ENCODE measurements at regions not wholly inside any gene's neighbourhood (a gene's known extent, or its start where the extent isn't known, plus 50 kb on each side); places are given as distances from the start of the nearest gene placed in this dataset.

- TF ChIP-seq EP300 (IDR thresholded peaks at IDR 0.05; ENCODE audit: borderline replicate concordance in 1 of 2, low read depth in 1 of 2, low read length in 1 of 2) (no peak), EZH2phosphoT487 (IDR thresholded peaks at IDR 0.05; ENCODE audit: borderline replicate concordance, low read depth) (no peak), GATA2 (CRISPR knock-in tag; IDR thresholded peaks at IDR 0.05) (no peak), TAF1 (IDR thresholded peaks at IDR 0.05; ENCODE audit: borderline replicate concordance, low read depth, low read length) (no peak), CTCF (IDR thresholded peaks at IDR 0.05) (no peak), SMC3 (IDR thresholded peaks at IDR 0.05; ENCODE audit: low read depth, low read length) (no peak), MXI1 (IDR thresholded peaks at IDR 0.05; ENCODE audit: low read depth, low read length) (no peak), FOXJ3 (CRISPR knock-in tag; IDR thresholded peaks at IDR 0.05) (no peak)
- TF ChIP-seq, protein P1, sequence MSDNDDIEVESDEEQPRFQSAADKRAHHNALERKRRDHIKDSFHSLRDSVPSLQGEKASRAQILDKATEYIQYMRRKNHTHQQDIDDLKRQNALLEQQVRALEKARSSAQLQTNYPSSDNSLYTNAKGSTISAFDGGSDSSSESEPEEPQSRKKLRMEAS (IDR thresholded peaks at IDR 0.05; ENCODE audit: low read depth), result no peak
Observed at GRCh38 chr13:109977212-109977968, 191.0 kb upstream of the IRS2 start.
